ENCODE measurements at regions not wholly inside any gene's neighbourhood (a gene's known extent, or its start where the extent isn't known, plus 50 kb on each side); places are given as distances from the start of the nearest gene placed in this dataset.
A peak's percentile ranks its signal among the peaks of the same experiment; 100 is the strongest.

- ATAC-seq (ENCODE audit: low read depth) (no peak), DNase-seq (ENCODE audit: low spot score) (no peak)
- no peak for TF ChIP-seq CTCF (IDR thresholded peaks at IDR 0.05; ENCODE audit: poor library complexity, severe bottlenecking)
- Histone ChIP-seq H3K4me3 (ENCODE audit: severe bottlenecking) (no peak overlapping the region), H3K27me3 (ENCODE audit: insufficient read depth, poor library complexity, severe bottlenecking) (no peaks in the 10 kb centered on the region), H3K27ac (ENCODE audit: poor library complexity, severe bottlenecking) (peak overlapping the region; percentile 92), H3K4me1 (ENCODE audit: insufficient read depth, poor library complexity, severe bottlenecking) (peaks cover 51% of the 10 kb centered on the region), H3K36me3 (ENCODE audit: low read depth) (no peaks in the 10 kb centered on the region), H3K9me3 (ENCODE audit: severe bottlenecking) (no peaks in the 10 kb centered on the region)
Measured at GRCh38 chr6:56716229-56716628, 73.5 kb upstream of the DST start.

GRCh38 chr6:56715741-56716140 lies 73.1 kb upstream of the DST start:
- TF ChIP-seq CTCF (IDR thresholded peaks at IDR 0.05; ENCODE audit: poor library complexity, severe bottlenecking): no peak
- DNase-seq (ENCODE audit: low spot score): no peak
- no peaks in the 10 kb centered on the region for H3K27me3 ChIP-seq (ENCODE audit: insufficient read depth, poor library complexity, severe bottlenecking)
- no peak for ATAC-seq (ENCODE audit: low read depth)
- no peak overlapping the region for H3K4me3 ChIP-seq (ENCODE audit: severe bottlenecking)
- H3K4me1 ChIP-seq (ENCODE audit: insufficient read depth, poor library complexity, severe bottlenecking): peaks cover 53% of the 10 kb centered on the region
- H3K27ac ChIP-seq (ENCODE audit: poor library complexity, severe bottlenecking): peak overlapping the region; percentile 92
- H3K9me3 ChIP-seq (ENCODE audit: severe bottlenecking): no peaks in the 10 kb centered on the region
- H3K36me3 ChIP-seq (ENCODE audit: low read depth): no peaks in the 10 kb centered on the region

GRCh38 chr6:56714982-56715456 lies 72.3 kb upstream of the DST start:
- Histone ChIP-seq H3K4me3 (ENCODE audit: severe bottlenecking) (no peak overlapping the region), H3K4me1 (ENCODE audit: insufficient read depth, poor library complexity, severe bottlenecking) (peaks cover 53% of the 10 kb centered on the region), H3K27ac (ENCODE audit: poor library complexity, severe bottlenecking) (peak overlapping the region; percentile 92), H3K9me3 (ENCODE audit: severe bottlenecking) (no peaks in the 10 kb centered on the region), H3K27me3 (ENCODE audit: insufficient read depth, poor library complexity, severe bottlenecking) (no peaks in the 10 kb centered on the region), H3K36me3 (ENCODE audit: low read depth) (no peaks in the 10 kb centered on the region)
- peak; percentile 83 for ATAC-seq (ENCODE audit: low read depth)
- no peak for TF ChIP-seq CTCF (IDR thresholded peaks at IDR 0.05; ENCODE audit: poor library complexity, severe bottlenecking)
- DNase-seq (ENCODE audit: low spot score): peak; percentile 81

- Histone ChIP-seq H3K27ac (ENCODE audit: poor library complexity, severe bottlenecking) (peak overlapping the region; percentile 92), H3K4me3 (ENCODE audit: severe bottlenecking) (no peak overlapping the region), H3K4me1 (ENCODE audit: insufficient read depth, poor library complexity, severe bottlenecking) (peaks cover 55% of the 10 kb centered on the region), H3K27me3 (ENCODE audit: insufficient read depth, poor library complexity, severe bottlenecking) (no peaks in the 10 kb centered on the region), H3K9me3 (ENCODE audit: severe bottlenecking) (no peaks in the 10 kb centered on the region), H3K36me3 (ENCODE audit: low read depth) (no peaks in the 10 kb centered on the region)
- TF ChIP-seq CTCF (IDR thresholded peaks at IDR 0.05; ENCODE audit: poor library complexity, severe bottlenecking): no peak
- ATAC-seq (ENCODE audit: low read depth): no peak
- no peak for DNase-seq (ENCODE audit: low spot score)
Measured at GRCh38 chr6:56714273-56714672, 71.6 kb upstream of the DST start.

GRCh38 chr6:56713254-56713672 lies 70.6 kb upstream of the DST start:
- Histone ChIP-seq H3K36me3 (ENCODE audit: low read depth) (no peaks in the 10 kb centered on the region), H3K27ac (ENCODE audit: poor library complexity, severe bottlenecking) (peak overlapping the region; percentile 92), H3K9me3 (ENCODE audit: severe bottlenecking) (no peaks in the 10 kb centered on the region), H3K4me3 (ENCODE audit: severe bottlenecking) (no peak overlapping the region), H3K4me1 (ENCODE audit: insufficient read depth, poor library complexity, severe bottlenecking) (peaks cover 60% of the 10 kb centered on the region), H3K27me3 (ENCODE audit: insufficient read depth, poor library complexity, severe bottlenecking) (no peaks in the 10 kb centered on the region)
- no peak for TF ChIP-seq CTCF (IDR thresholded peaks at IDR 0.05; ENCODE audit: poor library complexity, severe bottlenecking)
- peak; percentile 67 for DNase-seq (ENCODE audit: low spot score)
- ATAC-seq (ENCODE audit: low read depth): peak; percentile 86
